CD4-positive, alpha-beta memory T cell (primary cell): ENCODE measurements at regions not wholly inside any gene's neighbourhood (a gene's known extent, or its start where the extent isn't known, plus 50 kb on each side); places are given as distances from the start of the nearest gene placed in this dataset.
A peak's percentile ranks its signal among the peaks of the same experiment; 100 is the strongest.

Experiments
- CTCF ChIA-PET: fragments of 350-600 bp; sonication (Branson Sonifier 250); formaldehyde crosslinking; loops from one replicate; lab custom pipeline; 2021; ENCODE audit warnings: inconsistent platforms; ENCODE audit not compliant: partially characterized antibody; lab: Charles Lee
- POLR2A ChIA-PET: fragments of 350-600 bp; sonication (Branson Sonifier 250); formaldehyde crosslinking; loops from one replicate; lab custom pipeline; 2021; ENCODE audit not compliant: partially characterized antibody; lab: Charles Lee
- DNase-seq, 5 donors: peaks; one replicate each; pipeline versions ENCODE4 v3.0.0 to v3.0.0-alpha.2; 2020 to 2022; ENCODE audit warnings: mixed read lengths in 1 of 5
- H3K27ac ChIP-seq: one replicate; pipeline ENCODE4 v1.7.0; 2013; ENCODE audit warnings: low read depth, low read length
- H3K27me3 ChIP-seq: 2 replicates; pipeline ENCODE4 v1.7.0; 2013; ENCODE audit warnings: mild to moderate bottlenecking, low read length, moderate library complexity; ENCODE audit not compliant: insufficient read depth
- H3K36me3 ChIP-seq: 2 replicates; pipeline ENCODE4 v1.7.0; 2013; ENCODE audit warnings: mild to moderate bottlenecking, low read length, moderate library complexity; ENCODE audit not compliant: insufficient read depth
- H3K4me1 ChIP-seq: 2 replicates; pipeline ENCODE4 v1.7.0; 2013; ENCODE audit warnings: mild to moderate bottlenecking, low read length, moderate library complexity; ENCODE audit not compliant: insufficient read depth
- H3K4me3 ChIP-seq, 2 donors: one replicate each; pipeline ENCODE4 v1.7.0; 2013; ENCODE audit warnings: low read length in 2 of 2, mild to moderate bottlenecking in 1 of 2
- H3K9me3 ChIP-seq, 2 donors: one replicate each; pipeline ENCODE4 v1.7.0; 2013; ENCODE audit warnings: low read length in 2 of 2, control low read depth in 1 of 2; ENCODE audit not compliant: control insufficient read depth in 1 of 2
- H3K27ac Mint-ChIP-seq, 7 donors: one replicate each; pipeline ENCODE4 v1.8.0; 2020 to 2021; ENCODE audit warnings: mixed read lengths in 7 of 7, mild to moderate bottlenecking in 6 of 7, inconsistent platforms in 3 of 7, moderate library complexity in 3 of 7
- H3K27me3 Mint-ChIP-seq, 2 donors: one replicate each; pipeline ENCODE4 v1.8.0; 2020 to 2021; ENCODE audit warnings: mixed read lengths in 2 of 2
- H3K36me3 Mint-ChIP-seq, 2 donors: one replicate each; pipeline ENCODE4 v1.8.0; 2020 to 2021; ENCODE audit warnings: mixed read lengths in 2 of 2, inconsistent platforms in 1 of 2, mild to moderate bottlenecking in 1 of 2
- H3K4me1 Mint-ChIP-seq, 4 donors: one replicate each; pipeline ENCODE4 v1.8.0; 2020 to 2021; ENCODE audit warnings: mixed read lengths in 4 of 4, mild to moderate bottlenecking in 1 of 4
- H3K4me3 Mint-ChIP-seq, 8 donors: one replicate each; pipeline ENCODE4 v1.8.0; 2020 to 2021; ENCODE audit warnings: mixed read lengths in 8 of 8, mild to moderate bottlenecking in 7 of 8, moderate library complexity in 6 of 8, inconsistent platforms in 3 of 8
- H3K9me3 Mint-ChIP-seq, 8 donors: one replicate each; pipeline ENCODE4 v1.8.0; 2020 to 2021; ENCODE audit warnings: mixed read lengths in 8 of 8, mild to moderate bottlenecking in 5 of 8, inconsistent platforms in 3 of 8, moderate library complexity in 1 of 8
- intact Hi-C: fragments of 100-400 bp; cut with micrococcal nuclease; formaldehyde crosslinking; loops from one replicate; pipeline ENCODE4 v1.15.1; 2023

- H3K9me3 Mint-ChIP-seq, result no peaks in the 10 kb centered on the region
These were observed 216.0 kb upstream of the NANOGP8 start for GRCh38 chr15:35301088-35301487.

GRCh38 chr15:35299059-35299735, 214.1 kb upstream of the NANOGP8 start:
- Mint-ChIP-seq H3K27ac (no peak overlapping the region), H3K36me3 (no peaks in the 10 kb centered on the region), H3K4me1 (no peaks in the 10 kb centered on the region), H3K9me3 (peaks cover 0 to 3% (median 0%) of the 10 kb centered on the region in 8 donors), H3K4me3 (no peak overlapping the region), H3K27me3 (no peaks in the 10 kb centered on the region)
- CTCF ChIA-PET, result no interaction called here
- H3K4me3 ChIP-seq, result no peak overlapping the region
- POLR2A ChIA-PET, result no interaction called here
- H3K4me1 ChIP-seq, result no peaks in the 10 kb centered on the region
- no peak overlapping the region for H3K27ac ChIP-seq
- intact Hi-C loops, result no loop called here
- H3K36me3 ChIP-seq, result no peaks in the 10 kb centered on the region
- no peak for DNase-seq
- H3K9me3 ChIP-seq, result no peaks in the 10 kb centered on the region
- H3K27me3 ChIP-seq, result no peaks in the 10 kb centered on the region

More at GRCh38 chr15:35301088-35301487, 216.0 kb upstream of the NANOGP8 start:
- ChIA-PET CTCF (no interaction called here), POLR2A (no interaction called here)
- no peaks in the 10 kb centered on the region for H3K4me1 ChIP-seq
- H3K9me3 ChIP-seq, result no peaks in the 10 kb centered on the region
- no peaks in the 10 kb centered on the region for H3K4me1 Mint-ChIP-seq
- no peaks in the 10 kb centered on the region for H3K27me3 Mint-ChIP-seq
- no peak overlapping the region for H3K4me3 Mint-ChIP-seq
- H3K36me3 Mint-ChIP-seq, result no peaks in the 10 kb centered on the region
- H3K27ac ChIP-seq, result no peak overlapping the region
- H3K36me3 ChIP-seq, result no peaks in the 10 kb centered on the region
- no peak overlapping the region for H3K27ac Mint-ChIP-seq
- no peak for DNase-seq
- intact Hi-C loops, result no loop called here
- no peak overlapping the region for H3K4me3 ChIP-seq
- no peaks in the 10 kb centered on the region for H3K27me3 ChIP-seq

GRCh38 chr15:35298509-35298908, 213.4 kb upstream of the NANOGP8 start:
- POLR2A ChIA-PET, result no interaction called here
- H3K27ac ChIP-seq, result no peak overlapping the region
- no peaks in the 10 kb centered on the region for H3K36me3 ChIP-seq
- no peaks in the 10 kb centered on the region for H3K9me3 ChIP-seq
- Mint-ChIP-seq H3K27me3 (no peaks in the 10 kb centered on the region), H3K9me3 (peaks cover 0 to 3% (median 0%) of the 10 kb centered on the region in 8 donors), H3K4me1 (no peaks in the 10 kb centered on the region), H3K27ac (no peak overlapping the region), H3K4me3 (no peak overlapping the region), H3K36me3 (no peaks in the 10 kb centered on the region)
- intact Hi-C loops, result no loop called here
- DNase-seq, result no peak
- H3K4me3 ChIP-seq, result no peak overlapping the region
- no peaks in the 10 kb centered on the region for H3K4me1 ChIP-seq
- CTCF ChIA-PET, result no interaction called here
- no peaks in the 10 kb centered on the region for H3K27me3 ChIP-seq

GRCh38 chr15:35293353-35294130, 208.4 kb upstream of the NANOGP8 start:
- Histone ChIP-seq H3K27me3 (no peaks in the 10 kb centered on the region), H3K9me3 (no peaks in the 10 kb centered on the region), H3K27ac (no peak overlapping the region), H3K4me3 (no peak overlapping the region), H3K36me3 (no peaks in the 10 kb centered on the region), H3K4me1 (no peaks in the 10 kb centered on the region)
- Mint-ChIP-seq H3K4me3 (no peak overlapping the region), H3K27ac (no peak overlapping the region), H3K36me3 (no peaks in the 10 kb centered on the region), H3K9me3 (peaks cover 0 to 3% (median 0%) of the 10 kb centered on the region in 8 donors), H3K27me3 (peaks cover 0 to 2% of the 10 kb centered on the region in 2 donors), H3K4me1 (no peaks in the 10 kb centered on the region)
- ChIA-PET POLR2A (no interaction called here), CTCF (no interaction called here)
- intact Hi-C loops, result no loop called here
- no peak for DNase-seq

GRCh38 chr15:35290301-35290721, 205.2 kb upstream of the NANOGP8 start:
- intact Hi-C loops, result no loop called here
- H3K9me3 Mint-ChIP-seq, result peaks cover 0 to 2% (median under 1%) of the 10 kb centered on the region in 8 donors
- POLR2A ChIA-PET, result no interaction called here
- H3K9me3 ChIP-seq, result no peaks in the 10 kb centered on the region
- H3K4me3 Mint-ChIP-seq, result no peak overlapping the region
- no peak overlapping the region for H3K4me3 ChIP-seq
- H3K4me1 ChIP-seq, result no peaks in the 10 kb centered on the region
- no peaks in the 10 kb centered on the region for H3K4me1 Mint-ChIP-seq
- no peaks in the 10 kb centered on the region for H3K27me3 ChIP-seq
- H3K36me3 ChIP-seq, result no peaks in the 10 kb centered on the region
- H3K27me3 Mint-ChIP-seq, result peaks cover 0 to 2% of the 10 kb centered on the region in 2 donors
- no peak for DNase-seq
- H3K27ac Mint-ChIP-seq, result no peak overlapping the region
- CTCF ChIA-PET, result interaction anchor here (2.3 kb wide), 1 partner anchor 154 kb away, joined by 9 read pairs; no protein-coding TSS in a partner anchor
- no peaks in the 10 kb centered on the region for H3K36me3 Mint-ChIP-seq
- H3K27ac ChIP-seq, result no peak overlapping the region

GRCh38 chr15:35289024-35289617, 204.0 kb upstream of the NANOGP8 start:
- no peaks in the 10 kb centered on the region for H3K9me3 ChIP-seq
- ChIA-PET POLR2A (no interaction called here), CTCF (interaction anchor here (0.7 to 2.3 kb wide), 3 partner anchors 15 to 155 kb away, joined by 3 to 9 read pairs (median 3); no protein-coding TSS in a partner anchor)
- H3K36me3 ChIP-seq, result no peaks in the 10 kb centered on the region
- no peak overlapping the region for H3K4me3 ChIP-seq
- H3K4me1 Mint-ChIP-seq, result no peaks in the 10 kb centered on the region
- no peaks in the 10 kb centered on the region for H3K4me1 ChIP-seq
- no peak overlapping the region for H3K27ac ChIP-seq
- H3K9me3 Mint-ChIP-seq, result peaks cover 0 to 5% (median under 1%) of the 10 kb centered on the region in 8 donors
- DNase-seq, result peak in 1 of 5 donors; percentile 0
- H3K27me3 ChIP-seq, result no peaks in the 10 kb centered on the region
- no peak overlapping the region for H3K27ac Mint-ChIP-seq
- peaks cover 0 to 2% of the 10 kb centered on the region in 2 donors for H3K27me3 Mint-ChIP-seq
- intact Hi-C loops, result no loop called here
- H3K36me3 Mint-ChIP-seq, result no peaks in the 10 kb centered on the region
- no peak overlapping the region for H3K4me3 Mint-ChIP-seq

- Histone ChIP-seq H3K36me3 (no peaks in the 10 kb centered on the region), H3K9me3 (no peaks in the 10 kb centered on the region), H3K4me1 (no peaks in the 10 kb centered on the region), H3K4me3 (no peak overlapping the region), H3K27me3 (no peaks in the 10 kb centered on the region), H3K27ac (no peak overlapping the region)
- intact Hi-C loops, result no loop called here
- Mint-ChIP-seq H3K9me3 (peaks cover 0 to 9% (median 3%) of the 10 kb centered on the region in 8 donors), H3K4me1 (no peaks in the 10 kb centered on the region), H3K36me3 (peaks cover 0 to 2% of the 10 kb centered on the region in 2 donors), H3K27ac (no peak overlapping the region), H3K27me3 (peaks cover 0 to 2% of the 10 kb centered on the region in 2 donors), H3K4me3 (no peak overlapping the region)
- CTCF ChIA-PET, result interaction anchor here (1.3 to 2.3 kb wide), 2 partner anchors 16 to 156 kb away, joined by 3 to 9 read pairs; no protein-coding TSS in a partner anchor
- POLR2A ChIA-PET, result no interaction called here
- DNase-seq, result no peak
These were observed 203.5 kb upstream of the NANOGP8 start for GRCh38 chr15:35288580-35288979.
